A549 (cell line): ENCODE measurements at regions not wholly inside any gene's neighbourhood (a gene's known extent, or its start where the extent isn't known, plus 50 kb on each side); places are given as distances from the start of the nearest gene placed in this dataset.

Source experiments
- ATAC-seq, 2 experiments: fragments of 200-7000 bp in 1 of 2; fragments of >200 bp in 1 of 2; cut with Nextera tagmentation in 1 of 2; cut with Tn5 transposase in 1 of 2; 3 replicates each; pipeline versions ENCODE4 v1.8.0 to v1.9.1; 2018 to 2020; ENCODE audit warnings: mild to moderate bottlenecking in 1 of 2, moderate library complexity in 1 of 2
- CTCF ChIA-PET: fragments of 300-600 bp; sonication (Branson Sonifier 250); formaldehyde crosslinking; extraction: SDS; loops from one replicate; lab custom pipeline; 2021; ENCODE audit warnings: antibody characterized with exemption, inconsistent platforms; lab: Yijun Ruan, JAX
- POLR2A ChIA-PET: fragments of 350-600 bp; formaldehyde crosslinking; extraction: SDS; loops from one replicate; lab custom pipeline; 2021; ENCODE audit warnings: antibody characterized with exemption, inconsistent platforms; lab: Yijun Ruan, JAX
- DNase-seq, 2 experiments: peaks; one replicate each; pipeline versions ENCODE4 v3.0.0 to v3.0.0-alpha.2; 2011 to 2016; ENCODE audit warnings: low read depth in 1 of 2, low spot score in 1 of 2
- FAIRE-seq: peaks from 2 replicates; lab custom pipeline; 2011; peaks lifted over from hg19 to GRCh38; lab: Jason Lieb, UNC
- H3K27ac ChIP-seq, 2 experiments: fragments of >200 bp; sonication (Bioruptor Twin); formaldehyde crosslinking; 3 replicates each; pipeline ENCODE4 v1.5.1; 2016 to 2017
- H3K4me1 ChIP-seq: fragments of >200 bp; sonication (Bioruptor Twin); formaldehyde crosslinking; 3 replicates; pipeline ENCODE4 v1.6.1; 2016
- H3K4me2 ChIP-seq: fragments of >200 bp; sonication (Bioruptor Twin); formaldehyde crosslinking; 3 replicates; pipeline ENCODE4 v1.6.1; 2016
- H3K4me3 ChIP-seq: fragments of >200 bp; sonication (Bioruptor Twin); formaldehyde crosslinking; 3 replicates; pipeline ENCODE4 v1.5.1; 2016
- H3K9me3 ChIP-seq: fragments of >200 bp; sonication (Bioruptor Twin); formaldehyde crosslinking; 3 replicates; pipeline ENCODE4 v1.6.1; 2016
- BHLHE40 ChIP-seq: IDR thresholded peaks from 2 replicates; pipeline ENCODE4 v1.6.1; 2012; ENCODE audit warnings: low read depth, low read length, inconsistent platforms
- CBX8 ChIP-seq: fragments of 200-600 bp; sonication (generic); IDR thresholded peaks from 2 replicates; pipeline ENCODE4 v1.6.1; 2016
- CHD2 ChIP-seq: fragments of 150-350 bp; IDR thresholded peaks from 2 replicates; pipeline ENCODE4 v1.6.1; 2014; ENCODE audit warnings: low read length; ENCODE audit not compliant: partially characterized antibody
- CTCF ChIP-seq: fragments of >200 bp; sonication (Bioruptor Twin); formaldehyde crosslinking; IDR thresholded peaks from 3 replicates; pipeline ENCODE4 v1.5.1; 2016
- E2F6 ChIP-seq: IDR thresholded peaks from 2 replicates; pipeline ENCODE4 v1.6.1; 2012; ENCODE audit warnings: low read depth, borderline replicate concordance
- EP300 ChIP-seq, 2 experiments: fragments of >200 bp; sonication (Bioruptor Twin); formaldehyde crosslinking; IDR thresholded peaks; 2 replicates in 1 of 2; 3 replicates in 1 of 2; pipeline ENCODE4 v1.6.1; 2016 to 2017
- ESRRA ChIP-seq: fragments of 150-350 bp; IDR thresholded peaks from 2 replicates; pipeline ENCODE4 v1.6.1; 2014; ENCODE audit warnings: mild to moderate bottlenecking, low read length, borderline replicate concordance
- FOSL2 ChIP-seq, 2 experiments: fragments of 450-650 bp in 1 of 2; fragments of >200 bp in 1 of 2; sonication (Bioruptor Twin) in 1 of 2; formaldehyde crosslinking; IDR thresholded peaks; 2 replicates each; pipeline versions ENCODE4 v1.5.0 to v1.6.1; 2016 to 2020; ENCODE audit warnings: mild to moderate bottlenecking in 1 of 2, moderate library complexity in 1 of 2
- HMGXB4 ChIP-seq: fragments of 250-450 bp; sonication (Bioruptor Pico); IDR thresholded peaks from 2 replicates; pipeline ENCODE4 v1.5.0; 2021; ENCODE audit warnings: mild to moderate bottlenecking, moderate library complexity, borderline replicate concordance
- HOXB5 ChIP-seq: fragments of 250-450 bp; sonication (Bioruptor Pico); IDR thresholded peaks from 2 replicates; pipeline ENCODE4 v1.5.0; 2020; ENCODE audit warnings: mild to moderate bottlenecking, moderate library complexity
- JUNB ChIP-seq: fragments of >200 bp; sonication (Bioruptor Twin); formaldehyde crosslinking; IDR thresholded peaks from 2 replicates; pipeline ENCODE4 v1.6.1; 2016
- KDM5A ChIP-seq: fragments of 200-600 bp; sonication (generic); IDR thresholded peaks from 2 replicates; pipeline ENCODE4 v1.6.1; 2016; ENCODE audit warnings: antibody characterized with exemption, mild to moderate bottlenecking
- MAX ChIP-seq: IDR thresholded peaks from 2 replicates; pipeline ENCODE4 v1.6.1; 2012
- MAZ ChIP-seq: fragments of 150-350 bp; IDR thresholded peaks from 2 replicates; pipeline ENCODE4 v1.6.1; 2014; ENCODE audit warnings: antibody characterized with exemption, low read depth, low read length, borderline replicate concordance
- NFE2L2 ChIP-seq: fragments of 150-350 bp; conservative IDR thresholded peaks from 2 replicates; pipeline ENCODE4 v1.6.1; 2014; ENCODE audit warnings: low read length
- NPAS2 ChIP-seq: fragments of 250-450 bp; sonication (Bioruptor Pico); IDR thresholded peaks from 2 replicates; pipeline ENCODE4 v1.8.0; 2022; ENCODE audit warnings: mild to moderate bottlenecking, moderate library complexity, borderline replicate concordance
- PHF8 ChIP-seq: fragments of 200-600 bp; sonication (generic); IDR thresholded peaks from 2 replicates; pipeline ENCODE4 v1.6.1; 2016; ENCODE audit warnings: low read depth, mild to moderate bottlenecking, antibody characterized with exemption, moderate library complexity, borderline replicate concordance
- RARB ChIP-seq: fragments of 250-450 bp; sonication (Bioruptor Pico); IDR thresholded peaks from 2 replicates; pipeline ENCODE4 v1.8.0; 2021; ENCODE audit warnings: mild to moderate bottlenecking, moderate library complexity
- REST ChIP-seq: fragments of 200-600 bp; sonication (generic); IDR thresholded peaks from 2 replicates; pipeline ENCODE4 v1.6.1; 2016; ENCODE audit warnings: antibody characterized with exemption, mild to moderate bottlenecking, moderate library complexity
- SREBF2 ChIP-seq: fragments of 450-650 bp; IDR thresholded peaks from 2 replicates; pipeline ENCODE4 v1.6.1; 2014; ENCODE audit warnings: mild to moderate bottlenecking, moderate library complexity
- TFCP2L1 ChIP-seq: fragments of 250-450 bp; sonication (Bioruptor Pico); IDR thresholded peaks from 2 replicates; pipeline ENCODE4 v1.5.0; 2021; ENCODE audit warnings: mild to moderate bottlenecking
- TP53 ChIP-seq: fragments of 250-450 bp; sonication (Bioruptor Pico); IDR thresholded peaks from 2 replicates; pipeline ENCODE4 v1.5.0; 2021; ENCODE audit warnings: mild to moderate bottlenecking, moderate library complexity
- USF2 ChIP-seq: fragments of 450-650 bp; IDR thresholded peaks from 2 replicates; pipeline ENCODE4 v1.6.1; 2014; ENCODE audit warnings: antibody characterized with exemption
- ZNF302 ChIP-seq: fragments of 250-450 bp; sonication (Bioruptor Pico); IDR thresholded peaks from 2 replicates; pipeline ENCODE4 v1.9.0; 2021; ENCODE audit warnings: inconsistent platforms, mild to moderate bottlenecking, moderate library complexity
- ZSCAN20 ChIP-seq: fragments of 250-450 bp; sonication (Bioruptor Pico); IDR thresholded peaks from 2 replicates; pipeline ENCODE4 v1.8.0; 2022; ENCODE audit warnings: mild to moderate bottlenecking, moderate library complexity
- WGBS: methylation state at CpG from one replicate; pipeline ENCODE4 v1.1.6; 2017; ENCODE audit errors: missing lambda C conversion rate; 5-methylcytosine and 5-hydroxymethylcytosine counted together

GRCh38 chr18:8536231-8536630, 73.0 kb upstream of the RAB12 start:
- DNase-seq (peak in 1 of 2 experiments; percentile 10), ATAC-seq (peak; percentile 51 to 73; a peak in 4 of 6 replicates), FAIRE-seq (no peak)
- no peak overlapping the region for H3K27ac ChIP-seq
- ChIA-PET CTCF (no interaction called here), POLR2A (no interaction called here)
- 38% methylated on average over 11 of the region's 11 CpGs for WGBS
- peaks cover 11% of the 10 kb centered on the region; the same call in 2 of the 3 replicates for H3K9me3 ChIP-seq
- no peak overlapping the region for H3K4me3 ChIP-seq
- H3K4me1 ChIP-seq = no peaks in the 10 kb centered on the region
- TF ChIP-seq RARB (no peak), ESRRA (no peak), NPAS2 (CRISPR knock-in tag) (no peak), TFCP2L1 (CRISPR knock-in tag) (no peak), CBX8 (no peak), TP53 (CRISPR knock-in tag) (no peak), ZSCAN20 (no peak), HMGXB4 (CRISPR knock-in tag) (no peak), PHF8 (no peak), HOXB5 (CRISPR knock-in tag) (no peak), REST (no peak), USF2 (no peak), CHD2 (no peak), KDM5A (no peak), SREBF2 (no peak), CTCF (no peak), E2F6 (no peak), BHLHE40 (no peak)
- no peak overlapping the region for H3K4me2 ChIP-seq

GRCh38 chr18:8536922-8537321, 72.3 kb upstream of the RAB12 start:
- no peak for FAIRE-seq
- POLR2A ChIA-PET = no interaction called here
- TF ChIP-seq EP300 (IDR thresholded peaks at IDR 0.05) = no peak
- TF ChIP-seq NFE2L2 = no peak
- no peak for TF ChIP-seq MAZ
- TF ChIP-seq TFCP2L1 (CRISPR knock-in tag) = no peak
- TF ChIP-seq BHLHE40 = no peak
- no peak for TF ChIP-seq FOSL2 (IDR thresholded peaks at IDR 0.05)
- no peak for TF ChIP-seq FOSL2 (CRISPR knock-in tag; IDR thresholded peaks at IDR 0.05)
- no peak for TF ChIP-seq MAX
- TF ChIP-seq JUNB = no peak
- TF ChIP-seq ZNF302 = no peak
- no peak for TF ChIP-seq REST
- no peak for TF ChIP-seq PHF8
- TF ChIP-seq CBX8 = no peak
- TF ChIP-seq, all 56 proteins: peak for 0
- no peak for DNase-seq
- Histone ChIP-seq H3K9me3 (peaks cover 6% of the 10 kb centered on the region; the same call in 1 of the 3 replicates), H3K4me2 (no peak overlapping the region), H3K4me1 (no peaks in the 10 kb centered on the region), H3K4me3 (no peak overlapping the region), H3K27ac (no peak overlapping the region)
- 83% methylated on average over 9 of the region's 14 CpGs for WGBS
- CTCF ChIA-PET = no interaction called here
- ATAC-seq = 0 out of 6 replicates have a peak, but pooled peaks of 1 of the 2 experiments have one; percentile 24
